ENCODE measurements at regions not wholly inside any gene's neighbourhood (a gene's known extent, or its start where the extent isn't known, plus 50 kb on each side); places are given as distances from the start of the nearest gene placed in this dataset.

- no peak for ATAC-seq
These were observed 407.7 kb upstream of the SALL3 start for GRCh38 chr18:78571831-78572347.

GRCh38 chr18:78573773-78574172 is 405.8 kb upstream of the SALL3 start:
- no peak for ATAC-seq
- TF ChIP-seq PPARA (CRISPR knock-in tag; IDR thresholded peaks at IDR 0.05; ENCODE audit: borderline replicate concordance) (no peak), ZNF8 (CRISPR knock-in tag; IDR thresholded peaks at IDR 0.05) (no peak), GLIS3 (CRISPR knock-in tag; IDR thresholded peaks at IDR 0.05) (no peak), SNAI2 (CRISPR knock-in tag; IDR thresholded peaks at IDR 0.05) (no peak), BACH2 (CRISPR knock-in tag; IDR thresholded peaks at IDR 0.05; ENCODE audit: borderline replicate concordance) (no peak), ZFP30 (CRISPR knock-in tag; IDR thresholded peaks at IDR 0.05) (no peak), ARNTL (CRISPR knock-in tag; IDR thresholded peaks at IDR 0.05; ENCODE audit: borderline replicate concordance, low read depth) (no peak), RARB (CRISPR knock-in tag; IDR thresholded peaks at IDR 0.05) (no peak), ZNF565 (CRISPR knock-in tag; conservative IDR thresholded peaks at IDR 0.05; ENCODE audit: low read depth) (no peak), ESRRG (CRISPR knock-in tag; IDR thresholded peaks at IDR 0.05) (no peak), OSR1 (CRISPR knock-in tag; IDR thresholded peaks at IDR 0.05) (no peak), TCF4 (CRISPR knock-in tag; IDR thresholded peaks at IDR 0.05; ENCODE audit: borderline replicate concordance) (no peak), ZFP3 (CRISPR knock-in tag; IDR thresholded peaks at IDR 0.05) (no peak)

More at GRCh38 chr18:78571831-78572347, 407.7 kb upstream of the SALL3 start:
- no peak for TF ChIP-seq POU6F1 (CRISPR knock-in tag; IDR thresholded peaks at IDR 0.05; ENCODE audit: borderline replicate concordance, low read depth)
- no peak for TF ChIP-seq BACH2 (CRISPR knock-in tag; IDR thresholded peaks at IDR 0.05; ENCODE audit: borderline replicate concordance)
- no peak for TF ChIP-seq ESRRG (CRISPR knock-in tag; IDR thresholded peaks at IDR 0.05)
- TF ChIP-seq ARNTL (CRISPR knock-in tag; IDR thresholded peaks at IDR 0.05; ENCODE audit: borderline replicate concordance, low read depth), result no peak
- no peak for TF ChIP-seq SNAI2 (CRISPR knock-in tag; IDR thresholded peaks at IDR 0.05)
- TF ChIP-seq OSR1 (CRISPR knock-in tag; IDR thresholded peaks at IDR 0.05), result no peak
- TF ChIP-seq ZFP3 (CRISPR knock-in tag; IDR thresholded peaks at IDR 0.05), result no peak
- no peak for TF ChIP-seq ZFP30 (CRISPR knock-in tag; IDR thresholded peaks at IDR 0.05)
- no peak for TF ChIP-seq ZNF8 (CRISPR knock-in tag; IDR thresholded peaks at IDR 0.05)
- TF ChIP-seq TSHZ2 (CRISPR knock-in tag; IDR thresholded peaks at IDR 0.05), result no peak

GRCh38 chr18:78576967-78577366 is 402.7 kb upstream of the SALL3 start:
- TF ChIP-seq PPARA (CRISPR knock-in tag; IDR thresholded peaks at IDR 0.05; ENCODE audit: borderline replicate concordance) (no peak), ZFP3 (CRISPR knock-in tag; IDR thresholded peaks at IDR 0.05) (no peak), ISL1 (CRISPR knock-in tag; IDR thresholded peaks at IDR 0.05) (no peak), SNAI2 (CRISPR knock-in tag; IDR thresholded peaks at IDR 0.05) (no peak), TSHZ2 (CRISPR knock-in tag; IDR thresholded peaks at IDR 0.05) (no peak), ZNF565 (CRISPR knock-in tag; conservative IDR thresholded peaks at IDR 0.05; ENCODE audit: low read depth) (no peak), POU6F1 (CRISPR knock-in tag; IDR thresholded peaks at IDR 0.05; ENCODE audit: borderline replicate concordance, low read depth) (no peak), GLIS3 (CRISPR knock-in tag; IDR thresholded peaks at IDR 0.05) (no peak), OSR1 (CRISPR knock-in tag; IDR thresholded peaks at IDR 0.05) (no peak), RARB (CRISPR knock-in tag; IDR thresholded peaks at IDR 0.05) (no peak), CSDC2 (CRISPR knock-in tag; IDR thresholded peaks at IDR 0.05) (no peak), ESRRG (CRISPR knock-in tag; IDR thresholded peaks at IDR 0.05) (no peak), ZFP30 (CRISPR knock-in tag; IDR thresholded peaks at IDR 0.05) (no peak), ZNF70 (CRISPR knock-in tag; IDR thresholded peaks at IDR 0.05) (no peak), TCF4 (CRISPR knock-in tag; IDR thresholded peaks at IDR 0.05; ENCODE audit: borderline replicate concordance) (no peak), ARNTL (CRISPR knock-in tag; IDR thresholded peaks at IDR 0.05; ENCODE audit: borderline replicate concordance, low read depth) (no peak), TOX (CRISPR knock-in tag; IDR thresholded peaks at IDR 0.05; ENCODE audit: borderline replicate concordance) (no peak), CREB5 (CRISPR knock-in tag; IDR thresholded peaks at IDR 0.05; ENCODE audit: low read depth) (no peak), BACH2 (CRISPR knock-in tag; IDR thresholded peaks at IDR 0.05; ENCODE audit: borderline replicate concordance) (no peak)
- TF ChIP-seq, protein P1, sequence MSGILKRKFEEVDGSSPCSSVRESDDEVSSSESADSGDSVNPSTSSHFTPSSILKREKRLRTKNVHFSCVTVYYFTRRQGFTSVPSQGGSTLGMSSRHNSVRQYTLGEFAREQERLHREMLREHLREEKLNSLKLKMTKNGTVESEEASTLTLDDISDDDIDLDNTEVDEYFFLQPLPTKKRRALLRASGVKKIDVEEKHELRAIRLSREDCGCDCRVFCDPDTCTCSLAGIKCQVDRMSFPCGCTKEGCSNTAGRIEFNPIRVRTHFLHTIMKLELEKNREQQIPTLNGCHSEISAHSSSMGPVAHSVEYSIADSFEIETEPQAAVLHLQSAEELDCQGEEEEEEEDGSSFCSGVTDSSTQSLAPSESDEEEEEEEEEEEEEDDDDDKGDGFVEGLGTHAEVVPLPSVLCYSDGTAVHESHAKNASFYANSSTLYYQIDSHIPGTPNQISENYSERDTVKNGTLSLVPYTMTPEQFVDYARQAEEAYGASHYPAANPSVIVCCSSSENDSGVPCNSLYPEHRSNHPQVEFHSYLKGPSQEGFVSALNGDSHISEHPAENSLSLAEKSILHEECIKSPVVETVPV (CRISPR knock-in tag; IDR thresholded peaks at IDR 0.05), result no peak
- no peak for ATAC-seq
